Activated CD4-positive, alpha-beta T cell treated with anti-CD3 and anti-CD28 coated beads, Interleukin-10, Interleukin-2, amounts not matched to agents 100 ng/mL and 50 ng/mL, durations not matched to agents 16 hours and 8 hours (primary cell): ENCODE measurements at regions not wholly inside any gene's neighbourhood (a gene's known extent, or its start where the extent isn't known, plus 50 kb on each side); places are given as distances from the start of the nearest gene placed in this dataset.

Experiments used
- DNase-seq: peaks from one replicate; pipeline ENCODE4 v3.0.0-alpha.2; 2020

GRCh38 chr2:67522148-67522547 lies 125.0 kb downstream of the ETAA1 start:
- no peak for DNase-seq

DNA sequence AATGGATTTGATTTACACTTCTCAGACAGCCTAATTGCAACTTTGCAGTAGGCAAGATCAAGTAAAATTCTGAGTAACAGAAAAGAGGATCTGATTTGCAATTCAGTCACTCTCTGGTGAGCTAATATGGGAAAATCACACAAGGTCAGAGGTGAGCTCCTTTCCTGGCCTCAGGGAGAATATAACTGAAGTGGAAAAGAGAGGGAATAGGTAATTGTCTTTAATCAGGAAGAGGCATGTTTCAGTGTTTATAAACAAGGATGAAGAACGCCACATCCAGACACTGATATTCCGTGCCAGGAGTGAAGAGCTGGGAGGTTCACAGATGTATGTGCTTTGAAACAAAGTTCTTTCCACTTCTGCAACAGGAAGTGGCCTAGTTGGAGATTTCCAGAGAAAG lies 127.1 kb downstream of the ETAA1 start:
- no peak for DNase-seq

GRCh38 chr2:67524777-67525176 lies 127.6 kb downstream of the ETAA1 start:
- DNase-seq: no peak

- no peak for DNase-seq
Observed at GRCh38 chr2:67526283-67526682, 129.2 kb downstream of the ETAA1 start.

GRCh38 chr2:67528320-67528719 lies 131.2 kb downstream of the ETAA1 start:
- no peak for DNase-seq

GRCh38 chr2:67532387-67532786 lies 135.3 kb downstream of the ETAA1 start:
- DNase-seq: no peak

GRCh38 chr2:67534745-67535144 lies 137.6 kb downstream of the ETAA1 start:
- no peak for DNase-seq

DNA sequence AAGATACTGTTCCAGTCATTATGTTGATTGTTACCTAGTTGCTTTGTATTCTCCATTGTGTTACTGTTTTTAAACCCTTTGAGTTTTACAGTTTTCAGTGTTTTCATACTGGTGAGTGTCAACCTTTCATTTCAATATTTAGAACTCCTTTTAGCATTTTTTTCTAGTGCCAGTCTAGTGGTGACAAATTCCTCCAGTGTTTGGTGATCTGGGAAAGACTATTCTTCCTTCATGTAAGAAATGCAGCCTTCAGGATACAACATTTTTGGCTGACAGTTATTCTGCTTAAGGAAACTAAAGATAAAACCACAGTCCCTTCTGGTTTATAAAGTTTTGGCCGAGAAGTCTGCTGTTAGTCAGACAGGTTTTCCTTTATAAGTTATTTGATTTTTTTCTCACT lies 143.8 kb downstream of the ETAA1 start:
- no peak for DNase-seq

- no peak for DNase-seq
Observed at GRCh38 chr2:67544286-67544685, 147.2 kb downstream of the ETAA1 start.

- DNase-seq: no peak
Observed at GRCh38 chr2:67548317-67549201, 151.4 kb downstream of the ETAA1 start.

- DNase-seq: no peak
Observed at GRCh38 chr2:67559156-67559555, 162.0 kb downstream of the ETAA1 start.

DNA sequence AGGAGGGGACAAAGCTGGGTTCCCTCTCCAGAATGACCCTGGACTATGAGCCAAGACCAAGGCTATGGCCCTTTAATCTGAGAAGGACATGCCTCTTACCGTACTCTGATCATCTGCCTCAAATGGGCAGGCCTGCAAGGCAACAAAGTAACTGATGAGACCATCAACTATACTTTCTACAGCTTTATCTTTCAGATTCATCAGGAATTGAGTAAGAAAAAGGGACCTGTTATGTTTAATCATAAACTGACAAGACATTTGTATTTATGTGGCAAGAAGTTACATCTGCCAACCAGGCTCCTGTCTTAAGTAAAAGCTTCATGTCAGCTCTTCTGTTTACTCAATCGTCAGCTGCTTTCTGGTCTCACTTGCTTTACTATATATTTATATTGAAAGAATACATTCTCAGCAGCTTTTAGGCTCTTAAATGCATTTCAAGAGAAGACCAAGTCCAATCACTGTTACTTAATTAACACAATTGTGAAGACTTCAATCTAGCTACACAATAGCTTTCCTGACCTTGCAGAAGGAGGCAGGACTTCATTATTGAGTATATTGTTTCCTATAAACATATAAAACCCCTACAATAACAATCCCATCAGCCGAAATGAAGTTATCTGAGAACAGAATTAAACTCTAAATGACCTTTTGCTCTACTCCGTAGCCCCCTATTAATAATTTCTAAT lies 163.8 kb downstream of the ETAA1 start:
- DNase-seq: no peak

- DNase-seq: no peak
Observed at GRCh38 chr2:67561457-67561965, 164.4 kb downstream of the ETAA1 start.

GRCh38 chr2:67564076-67564475 lies 166.9 kb downstream of the ETAA1 start:
- DNase-seq: no peak

DNA sequence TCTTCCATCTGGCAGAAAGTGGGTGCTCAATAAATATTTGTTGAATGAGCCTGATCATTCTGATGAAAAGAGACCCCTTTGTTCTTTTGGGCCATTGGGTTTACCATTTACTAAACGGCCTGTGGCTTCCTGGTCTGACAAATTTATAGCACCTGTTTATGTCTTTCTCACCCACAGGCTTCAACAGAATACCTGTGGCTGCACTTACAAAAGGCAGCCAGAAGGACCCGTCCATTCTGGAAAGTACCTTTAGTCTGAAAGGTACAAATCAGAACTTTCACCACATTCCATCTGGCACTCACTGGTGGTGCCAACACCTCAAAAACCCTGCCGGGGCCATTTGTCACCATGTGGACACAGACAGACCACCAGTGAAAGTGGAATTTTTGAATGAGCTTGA lies 167.5 kb downstream of the ETAA1 start:
- DNase-seq: no peak

DNA sequence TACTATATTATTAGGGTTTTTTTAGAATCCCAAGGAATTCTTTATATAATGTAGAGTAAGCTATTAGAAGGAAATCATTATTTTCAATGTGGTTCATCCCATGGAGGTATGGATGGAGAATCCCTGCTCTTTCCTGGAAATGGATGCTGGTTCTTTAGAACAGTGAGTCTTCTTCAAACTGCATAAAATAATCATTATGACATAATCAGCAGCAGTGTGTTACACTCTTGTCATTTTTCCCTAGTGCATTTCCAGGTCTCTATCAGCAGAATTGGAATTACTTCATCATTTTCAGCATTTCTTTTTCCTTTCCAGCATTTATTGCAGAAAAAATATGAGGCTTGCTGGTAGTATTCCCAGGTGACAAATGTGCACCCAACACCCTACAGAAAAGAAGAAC lies 168.1 kb downstream of the ETAA1 start:
- DNase-seq: no peak

- no peak for DNase-seq
Observed at GRCh38 chr2:67565761-67566160, 168.6 kb downstream of the ETAA1 start.

- DNase-seq: no peak
Observed at GRCh38 chr2:67566285-67566684, 169.2 kb downstream of the ETAA1 start.

DNA sequence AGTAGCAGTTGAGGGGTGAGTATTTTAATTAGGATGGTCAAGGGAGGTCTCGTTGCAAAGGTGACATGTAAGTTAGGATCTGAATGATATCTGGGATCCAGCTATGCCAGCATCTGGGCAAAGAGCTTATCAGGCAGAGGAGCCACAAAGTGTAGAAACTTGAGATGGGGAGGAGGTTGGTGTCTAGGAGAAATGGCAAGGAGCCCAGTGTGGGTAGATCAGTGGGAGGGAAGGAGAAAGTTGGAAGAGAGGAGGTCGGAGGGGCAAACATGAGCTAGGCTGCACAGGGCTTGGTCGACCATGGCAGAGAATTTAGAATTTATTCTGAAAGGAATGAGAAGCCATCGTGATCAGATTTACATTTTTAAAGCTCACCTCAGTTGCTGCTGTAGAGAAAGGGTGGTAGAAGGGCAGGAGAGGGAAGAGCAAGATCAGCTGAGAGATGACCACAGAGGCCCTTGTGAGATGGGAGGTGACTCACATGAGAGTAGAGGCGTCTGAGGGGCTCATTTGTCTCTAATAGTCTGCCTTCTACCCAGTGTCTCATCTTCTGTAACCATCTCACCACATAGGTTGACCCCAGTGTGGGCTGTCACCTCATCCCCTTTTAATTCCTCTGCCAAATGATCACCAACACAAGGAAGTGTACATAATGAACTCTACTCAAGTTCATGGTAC lies 170.0 kb downstream of the ETAA1 start:
- no peak for DNase-seq

GRCh38 chr2:67567886-67568285 lies 170.8 kb downstream of the ETAA1 start:
- no peak for DNase-seq

- no peak for DNase-seq
Observed at GRCh38 chr2:67570611-67571010, 173.5 kb downstream of the ETAA1 start.

- no peak for DNase-seq
Observed at GRCh38 chr2:67571785-67572718, 174.9 kb downstream of the ETAA1 start.
